GM12864 (cell line): ENCODE measurements at regions not wholly inside any gene's neighbourhood (a gene's known extent, or its start where the extent isn't known, plus 50 kb on each side); places are given as distances from the start of the nearest gene placed in this dataset.

Experiments used
- DNase-seq: peaks from one replicate; pipeline ENCODE4 v3.0.0-alpha.2; 2011; ENCODE audit warnings: low read depth
- H3K4me3 ChIP-seq: 2 replicates; pipeline ENCODE4 v1.5.1; 2011; ENCODE audit warnings: mild to moderate bottlenecking, low read depth, low read length, control low read depth
- TF ChIP-seq, protein P1 (sequence below): IDR thresholded peaks from 2 replicates; pipeline ENCODE4 v1.5.1; 2011; ENCODE audit warnings: low read depth, mild to moderate bottlenecking, moderate library complexity, low read length, control low read depth, inconsistent platforms; ENCODE audit errors: missing control alignments

DNA sequence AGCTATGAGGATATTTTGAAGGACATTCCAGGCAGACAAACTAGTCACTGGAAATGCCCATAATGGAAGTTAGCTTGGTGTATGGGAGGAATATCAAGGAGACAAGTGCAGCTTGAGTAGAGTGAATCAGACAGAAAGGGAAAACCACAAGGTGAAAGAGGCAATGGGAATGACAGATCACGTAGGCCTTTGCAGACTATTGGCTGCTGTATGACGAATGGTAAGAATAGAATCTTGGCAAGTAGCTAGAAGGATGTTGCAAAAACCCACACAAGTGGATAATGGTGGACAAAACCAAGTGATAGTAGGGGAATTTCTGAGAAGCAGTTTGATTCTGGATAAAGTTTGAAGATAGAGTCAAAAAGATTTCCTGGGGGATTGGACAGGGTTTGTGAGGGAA lies 196.9 kb upstream of the NOVA1 start:
- TF ChIP-seq, protein P1, sequence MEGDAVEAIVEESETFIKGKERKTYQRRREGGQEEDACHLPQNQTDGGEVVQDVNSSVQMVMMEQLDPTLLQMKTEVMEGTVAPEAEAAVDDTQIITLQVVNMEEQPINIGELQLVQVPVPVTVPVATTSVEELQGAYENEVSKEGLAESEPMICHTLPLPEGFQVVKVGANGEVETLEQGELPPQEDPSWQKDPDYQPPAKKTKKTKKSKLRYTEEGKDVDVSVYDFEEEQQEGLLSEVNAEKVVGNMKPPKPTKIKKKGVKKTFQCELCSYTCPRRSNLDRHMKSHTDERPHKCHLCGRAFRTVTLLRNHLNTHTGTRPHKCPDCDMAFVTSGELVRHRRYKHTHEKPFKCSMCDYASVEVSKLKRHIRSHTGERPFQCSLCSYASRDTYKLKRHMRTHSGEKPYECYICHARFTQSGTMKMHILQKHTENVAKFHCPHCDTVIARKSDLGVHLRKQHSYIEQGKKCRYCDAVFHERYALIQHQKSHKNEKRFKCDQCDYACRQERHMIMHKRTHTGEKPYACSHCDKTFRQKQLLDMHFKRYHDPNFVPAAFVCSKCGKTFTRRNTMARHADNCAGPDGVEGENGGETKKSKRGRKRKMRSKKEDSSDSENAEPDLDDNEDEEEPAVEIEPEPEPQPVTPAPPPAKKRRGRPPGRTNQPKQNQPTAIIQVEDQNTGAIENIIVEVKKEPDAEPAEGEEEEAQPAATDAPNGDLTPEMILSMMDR: no peak
- DNase-seq: no peak

DNA sequence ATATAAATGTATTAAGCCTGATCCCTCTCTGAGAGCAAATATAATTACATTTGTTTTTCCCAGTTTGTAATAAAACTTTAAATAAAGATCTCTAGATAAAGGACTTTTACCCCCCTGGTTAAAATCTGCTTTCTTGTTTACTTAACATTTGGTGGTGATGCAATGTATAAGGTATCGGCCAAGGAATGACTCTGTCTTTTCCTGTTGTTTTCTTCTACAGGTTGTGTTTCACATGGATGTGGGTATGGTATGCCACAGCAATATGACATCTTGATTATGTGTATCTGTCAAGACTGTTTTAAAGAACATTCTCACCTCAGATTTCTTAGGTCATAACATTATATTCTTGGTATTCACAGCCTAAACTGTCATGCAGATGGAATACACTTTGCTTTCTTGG lies 210.6 kb upstream of the NOVA1 start:
- no peak overlapping the region for H3K4me3 ChIP-seq
- DNase-seq: no peak
- TF ChIP-seq, protein P1: no peak

More for the DNA sequence above, 196.9 kb upstream of the NOVA1 start:
- no peak overlapping the region for H3K4me3 ChIP-seq

DNA sequence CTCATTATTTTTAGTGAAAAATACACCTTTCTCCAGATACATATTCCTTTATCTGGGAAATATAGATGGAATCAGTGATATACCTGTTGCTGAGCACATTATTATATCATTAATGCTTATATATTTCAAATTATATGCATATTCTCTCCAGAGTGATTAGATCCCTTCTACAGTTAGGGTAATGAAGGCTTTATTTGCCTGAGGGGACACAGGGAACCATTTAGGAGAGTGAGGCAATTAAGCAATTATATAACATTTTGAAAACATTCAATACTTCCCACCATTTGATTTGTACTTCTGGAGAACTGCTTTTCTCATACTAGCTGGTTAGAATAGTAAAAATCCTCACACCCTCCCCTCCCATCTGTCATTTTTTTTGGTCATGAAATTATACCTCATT lies 212.8 kb upstream of the NOVA1 start:
- TF ChIP-seq, protein P1: no peak
- H3K4me3 ChIP-seq: no peak overlapping the region
- no peak for DNase-seq

DNA sequence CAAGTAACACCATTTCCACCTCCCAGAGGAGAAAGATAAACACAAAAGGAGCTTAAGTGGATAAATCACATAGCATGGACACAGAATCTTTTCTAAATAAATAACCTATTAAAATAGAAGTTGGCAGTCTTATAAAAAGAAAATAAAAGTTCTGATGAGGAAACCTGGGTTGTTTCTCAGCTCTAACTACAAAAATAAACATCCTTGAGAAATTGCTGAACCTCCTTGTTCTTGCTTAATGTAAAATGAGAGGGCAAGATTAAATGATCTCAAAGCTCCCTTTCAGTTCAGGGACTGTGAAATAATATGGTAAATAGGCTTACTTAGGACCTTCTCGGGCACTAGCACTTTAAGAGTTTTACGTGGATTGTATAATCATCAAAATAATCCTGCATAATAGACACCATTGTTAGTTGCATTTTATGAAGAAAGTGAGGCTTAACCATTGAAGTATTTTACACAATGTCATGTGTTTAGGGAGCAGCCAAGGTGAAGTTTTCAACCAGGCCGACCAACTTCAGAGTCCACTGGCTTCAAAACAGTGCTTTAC lies 214.0 kb upstream of the NOVA1 start:
- TF ChIP-seq, protein P1: no peak
- no peak overlapping the region for H3K4me3 ChIP-seq
- DNase-seq: no peak

DNA sequence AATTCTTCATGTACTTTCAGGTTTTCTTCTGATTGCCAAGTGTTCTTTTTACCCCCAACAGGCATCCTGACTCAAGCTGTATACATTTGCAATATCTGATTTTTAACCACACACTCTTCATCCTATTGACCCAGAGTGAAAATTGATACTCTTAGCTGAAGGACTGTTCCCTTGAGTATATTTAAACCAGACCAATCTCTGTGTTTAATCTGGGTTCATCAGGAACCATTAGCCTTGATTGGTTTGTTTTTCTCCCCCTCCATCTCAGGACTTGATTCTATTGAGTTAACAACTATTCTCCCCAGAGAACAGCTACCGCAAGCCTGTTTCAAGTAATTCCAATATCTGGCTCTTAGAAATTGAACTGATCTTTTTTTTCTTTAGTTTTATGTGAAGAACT lies 222.3 kb upstream of the NOVA1 start:
- DNase-seq: no peak
- no peak overlapping the region for H3K4me3 ChIP-seq
- TF ChIP-seq, protein P1: no peak

DNA sequence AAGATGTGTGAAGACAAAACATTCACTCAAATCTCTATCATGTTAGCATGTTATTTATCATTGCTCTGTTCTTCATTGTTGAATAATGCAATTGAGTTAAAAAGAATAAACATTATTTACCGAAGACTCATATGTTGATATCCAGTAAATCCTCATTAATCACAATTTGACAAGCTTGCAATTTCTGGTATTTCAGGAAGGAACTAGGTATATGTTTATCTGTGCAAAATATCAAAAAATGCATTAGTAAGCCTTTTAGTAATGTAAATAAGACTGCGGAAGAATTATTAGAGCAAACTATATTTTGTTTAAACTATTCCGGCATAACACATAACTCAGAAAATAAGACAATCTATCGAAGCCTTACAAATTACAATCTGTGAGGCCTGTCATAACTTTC lies 222.7 kb upstream of the NOVA1 start:
- TF ChIP-seq, protein P1: no peak
- no peak overlapping the region for H3K4me3 ChIP-seq
- DNase-seq: no peak

DNA sequence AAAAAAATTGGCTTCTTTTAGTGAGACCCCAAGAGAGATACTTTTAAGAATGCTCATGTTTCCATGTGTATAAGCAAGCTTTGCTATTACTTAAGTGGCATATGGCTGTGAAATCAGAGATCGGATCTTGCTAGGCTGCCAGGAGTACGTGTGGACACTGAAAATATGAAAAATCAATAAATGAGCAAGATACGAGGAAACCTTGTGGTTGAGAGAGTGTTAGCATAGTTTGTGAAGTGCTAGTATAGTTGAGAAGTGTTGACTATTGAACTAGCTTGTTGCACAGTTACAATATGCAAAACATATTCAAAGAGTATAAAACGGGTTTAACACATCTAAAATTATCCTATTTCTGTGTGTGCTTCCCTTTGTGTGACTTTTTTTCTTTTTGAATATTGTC lies 230.9 kb upstream of the NOVA1 start:
- TF ChIP-seq, protein P1: no peak
- no peak for DNase-seq
- no peak overlapping the region for H3K4me3 ChIP-seq
